Cardiac muscle cell (in vitro differentiated cells and primary cell): ENCODE measurements at regions not wholly inside any gene's neighbourhood (a gene's known extent, or its start where the extent isn't known, plus 50 kb on each side); places are given as distances from the start of the nearest gene placed in this dataset.
"Not testable (repeated sequence)": the region's sequence is repeated elsewhere in the genome, so short reads cannot be mapped to it uniquely, and the experiment has no call there.

Experiments used
- DNase-seq, 2 donors: peaks; one replicate each; pipeline versions ENCODE4 v3.0.0 to v3.0.0-alpha.2; 2010 to 2017; ENCODE audit warnings: low read depth in 1 of 2, low spot score in 1 of 2
- H3K27ac ChIP-seq: fragments of 200-600 bp; sonication (generic); 2 replicates; pipeline ENCODE4 v1.5.1; 2016
- H3K27me3 ChIP-seq: fragments of 200-600 bp; sonication (generic); 2 replicates; pipeline ENCODE4 v1.6.0; 2016; ENCODE audit warnings: control low read depth
- H3K36me3 ChIP-seq: fragments of 200-600 bp; sonication (generic); 2 replicates; pipeline ENCODE4 v1.5.1; 2016; ENCODE audit warnings: control low read depth
- H3K4me1 ChIP-seq: fragments of 200-600 bp; sonication (generic); 2 replicates; pipeline ENCODE4 v1.8.1; 2017; ENCODE audit warnings: low read depth, mild to moderate bottlenecking, mixed run types
- H3K4me3 ChIP-seq: fragments of 200-600 bp; sonication (generic); 2 replicates; pipeline ENCODE4 v1.5.1; 2016; ENCODE audit warnings: mild to moderate bottlenecking
- H3K9me3 ChIP-seq: fragments of 200-600 bp; sonication (generic); 2 replicates; pipeline ENCODE4 v1.5.1; 2017; ENCODE audit warnings: low read depth, mild to moderate bottlenecking, control low read depth
- CTCF ChIP-seq: IDR thresholded peaks from 2 replicates; pipeline ENCODE4 v1.5.1; 2012; ENCODE audit warnings: low read depth, mild to moderate bottlenecking, low read length

GRCh38 chr14:83711046-83711445 lies 1818.9 kb upstream of the FLRT2 start:
- DNase-seq = no peak
- no peaks in the 10 kb centered on the region for H3K9me3 ChIP-seq
- no peak for TF ChIP-seq CTCF

GRCh38 chr14:83712418-83713129 lies 1817.4 kb upstream of the FLRT2 start:
- no peak for DNase-seq

More at GRCh38 chr14:83711046-83711445, 1818.9 kb upstream of the FLRT2 start:
- Histone ChIP-seq H3K4me3 (no peak overlapping the region), H3K4me1 (no peaks in the 10 kb centered on the region), H3K27ac (no peak overlapping the region), H3K27me3 (no peaks in the 10 kb centered on the region), H3K36me3 (no peaks in the 10 kb centered on the region)

GRCh38 chr14:83713732-83714131 lies 1816.2 kb upstream of the FLRT2 start:
- TF ChIP-seq CTCF = no peak
- DNase-seq = no peak
- no peaks in the 10 kb centered on the region for H3K36me3 ChIP-seq
- H3K27me3 ChIP-seq = no peaks in the 10 kb centered on the region
- H3K27ac ChIP-seq = no peak overlapping the region
- no peaks in the 10 kb centered on the region for H3K4me1 ChIP-seq
- H3K9me3 ChIP-seq = no peaks in the 10 kb centered on the region
- no peak overlapping the region for H3K4me3 ChIP-seq

More at GRCh38 chr14:83712418-83713129, 1817.4 kb upstream of the FLRT2 start:
- no peak for TF ChIP-seq CTCF
- no peaks in the 10 kb centered on the region for H3K9me3 ChIP-seq
- no peak overlapping the region for H3K4me3 ChIP-seq
- no peaks in the 10 kb centered on the region for H3K4me1 ChIP-seq
- H3K27me3 ChIP-seq = no peaks in the 10 kb centered on the region
- no peaks in the 10 kb centered on the region for H3K36me3 ChIP-seq
- H3K27ac ChIP-seq = no peak overlapping the region

GRCh38 chr14:83714151-83714550 lies 1815.8 kb upstream of the FLRT2 start:
- Histone ChIP-seq H3K9me3 (no peaks in the 10 kb centered on the region), H3K27me3 (no peaks in the 10 kb centered on the region), H3K36me3 (no peaks in the 10 kb centered on the region), H3K4me1 (no peaks in the 10 kb centered on the region), H3K4me3 (no peak overlapping the region), H3K27ac (no peak overlapping the region)
- TF ChIP-seq CTCF = no peak
- no peak for DNase-seq

- not testable (repeated sequence) for H3K36me3 ChIP-seq, H3K27ac ChIP-seq, H3K9me3 ChIP-seq, H3K4me3 ChIP-seq, DNase-seq, H3K27me3 ChIP-seq, H3K4me1 ChIP-seq
Measured at GRCh38 chr14:83719435-83719834, 1810.5 kb upstream of the FLRT2 start.

- Histone ChIP-seq H3K27ac (no peak overlapping the region), H3K27me3 (no peaks in the 10 kb centered on the region), H3K4me1 (no peaks in the 10 kb centered on the region), H3K36me3 (no peaks in the 10 kb centered on the region), H3K4me3 (no peak overlapping the region), H3K9me3 (no peaks in the 10 kb centered on the region)
- DNase-seq = no peak
- no peak for TF ChIP-seq CTCF
Measured at GRCh38 chr14:83733670-83734069, 1796.3 kb upstream of the FLRT2 start.
